Stomach (tissue), 8 donors: ENCODE measurements at regions not wholly inside any gene's neighbourhood (a gene's known extent, or its start where the extent isn't known, plus 50 kb on each side); places are given as distances from the start of the nearest gene placed in this dataset.

ENCODE experiments used
- DNase-seq, 2 donors: peaks; one replicate each; pipeline versions ENCODE4 v3.0.0 to v3.0.0-alpha.2; 2013 to 2019
- H3K27ac ChIP-seq, 5 donors: fragments of 200-600 bp in 4 of 5; sonication (generic) in 4 of 5; one replicate each; pipeline ENCODE4 v1.5.1; 2013 to 2019; ENCODE audit warnings: mild to moderate bottlenecking in 1 of 5, moderate library complexity in 1 of 5
- H3K27me3 ChIP-seq, 3 donors: fragments of 200-600 bp; sonication (generic); one replicate each; pipeline ENCODE4 v1.5.1; 2017 to 2019; ENCODE audit warnings: mixed run types in 1 of 3
- H3K36me3 ChIP-seq, 4 donors: fragments of 200-600 bp; sonication (generic); 1 replicate in 3 of 4; 2 replicates in 1 of 4; pipeline ENCODE4 v1.5.1; 2016 to 2019
- H3K4me1 ChIP-seq, 4 donors: fragments of 200-600 bp; sonication (generic); one replicate each; pipeline ENCODE4 v1.5.1; 2016 to 2019
- H3K4me3 ChIP-seq, 4 donors: fragments of 200-600 bp; sonication (generic) in 3 of 4; one replicate each; pipeline ENCODE4 v1.5.1; 2016 to 2019; ENCODE audit warnings: mild to moderate bottlenecking in 1 of 4
- H3K9me3 ChIP-seq, 4 donors: fragments of 200-600 bp; sonication (generic); one replicate each; pipeline ENCODE4 v1.5.1; 2016 to 2019
- EP300 ChIP-seq: sonication (generic); formaldehyde crosslinking; IDR thresholded peaks from one replicate; pipeline ENCODE4 v1.6.1; 2017; ENCODE audit warnings: antibody characterized with exemption
- POLR2A ChIP-seq, 4 donors: fragments of 450-650 bp; IDR thresholded peaks; one replicate each; pipeline ENCODE4 v1.6.1; 2016; ENCODE audit warnings: antibody characterized with exemption in 4 of 4, control low read depth in 2 of 4, mild to moderate bottlenecking in 1 of 4, moderate library complexity in 1 of 4
- POLR2AphosphoS5 ChIP-seq, 3 donors: sonication (generic); formaldehyde crosslinking; IDR thresholded peaks; one replicate each; pipeline ENCODE4 v1.6.1; 2016; ENCODE audit warnings: antibody characterized with exemption in 3 of 3
- WGBS, 5 donors: extraction: QIAGEN DNeasy Blood & Tissue Kit in 3 of 5; methylation state at CpG; one replicate each; pipeline versions ENCODE4 v1.1.5 to v1.1.7; 2013 to 2018; 5-methylcytosine and 5-hydroxymethylcytosine counted together
- intact Hi-C: fragments of 100-400 bp; cut with DNase I; formaldehyde crosslinking; loops from one replicate; pipeline ENCODE4 v1.15.1; 2023; ENCODE audit warnings: low total_unique reads
- TF ChIP-seq, protein P1 (sequence below), 7 experiments: fragments of 450-650 bp in 4 of 7; fragments of 200-600 bp in 3 of 7; sonication (generic) in 3 of 7; IDR thresholded peaks; one replicate each; pipeline ENCODE4 v1.5.1; 2016 to 2019; ENCODE audit warnings: antibody characterized with exemption in 7 of 7, control low read depth in 2 of 7, mild to moderate bottlenecking in 1 of 7
- donor health status: healthy with polysubstance abuse.
- donor health status: Bipolar disorder and iron deficiency.
- donor health status: healthy.

DNA sequence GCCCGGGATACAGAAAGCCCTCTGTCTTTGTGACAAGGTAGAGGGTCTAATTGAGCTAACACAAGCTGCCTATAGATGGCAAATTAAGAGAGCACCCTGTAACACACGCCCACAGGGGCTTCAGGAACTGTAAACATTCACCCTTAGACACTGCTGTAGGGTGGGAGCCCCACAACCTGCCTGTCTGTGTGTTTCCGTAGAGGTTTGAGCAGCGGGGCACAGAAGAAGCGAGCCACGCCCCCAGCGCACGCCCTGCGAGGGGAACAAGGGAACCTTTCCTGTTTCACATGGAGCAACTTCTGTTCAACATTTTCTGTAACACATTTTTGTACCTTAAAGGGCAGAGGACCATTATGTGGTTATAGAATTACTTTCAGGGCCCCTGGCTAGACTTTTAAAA, 231.7 kb upstream of the EXOC2 start:
- TF ChIP-seq EP300: no peak
- TF ChIP-seq POLR2AphosphoS5 (IDR thresholded peaks at IDR 0.05): no peak
- intact Hi-C loops: no loop called here
- 53 to 73% (median 65%) methylated on average over 9 of the region's 9 CpGs for WGBS, 5 donors

GRCh38 chr6:921400-921799, 228.5 kb upstream of the EXOC2 start:
- Histone ChIP-seq H3K4me3 (no peak overlapping the region), H3K27ac (no peak overlapping the region), H3K9me3 (peaks cover 18 to 48% (median 30%) of the 10 kb centered on the region in 4 donors), H3K27me3 (no peaks in the 10 kb centered on the region), H3K4me1 (no peaks in the 10 kb centered on the region), H3K36me3 (no peaks in the 10 kb centered on the region)
- intact Hi-C loops: no loop called here
- TF ChIP-seq POLR2A (IDR thresholded peaks at IDR 0.05) (no peak), POLR2AphosphoS5 (IDR thresholded peaks at IDR 0.05) (no peak), EP300 (no peak)
- TF ChIP-seq, protein P1, sequence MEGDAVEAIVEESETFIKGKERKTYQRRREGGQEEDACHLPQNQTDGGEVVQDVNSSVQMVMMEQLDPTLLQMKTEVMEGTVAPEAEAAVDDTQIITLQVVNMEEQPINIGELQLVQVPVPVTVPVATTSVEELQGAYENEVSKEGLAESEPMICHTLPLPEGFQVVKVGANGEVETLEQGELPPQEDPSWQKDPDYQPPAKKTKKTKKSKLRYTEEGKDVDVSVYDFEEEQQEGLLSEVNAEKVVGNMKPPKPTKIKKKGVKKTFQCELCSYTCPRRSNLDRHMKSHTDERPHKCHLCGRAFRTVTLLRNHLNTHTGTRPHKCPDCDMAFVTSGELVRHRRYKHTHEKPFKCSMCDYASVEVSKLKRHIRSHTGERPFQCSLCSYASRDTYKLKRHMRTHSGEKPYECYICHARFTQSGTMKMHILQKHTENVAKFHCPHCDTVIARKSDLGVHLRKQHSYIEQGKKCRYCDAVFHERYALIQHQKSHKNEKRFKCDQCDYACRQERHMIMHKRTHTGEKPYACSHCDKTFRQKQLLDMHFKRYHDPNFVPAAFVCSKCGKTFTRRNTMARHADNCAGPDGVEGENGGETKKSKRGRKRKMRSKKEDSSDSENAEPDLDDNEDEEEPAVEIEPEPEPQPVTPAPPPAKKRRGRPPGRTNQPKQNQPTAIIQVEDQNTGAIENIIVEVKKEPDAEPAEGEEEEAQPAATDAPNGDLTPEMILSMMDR (IDR thresholded peaks at IDR 0.05): no peak
- 82 to 94% (median 91%) methylated on average over 4 of the region's 4 CpGs for WGBS, 5 donors
- no peak for DNase-seq

More for the DNA sequence above, 231.7 kb upstream of the EXOC2 start:
- H3K27me3 ChIP-seq: peaks cover 0 to 6% (median 0%) of the 10 kb centered on the region in 3 donors
- H3K36me3 ChIP-seq: no peaks in the 10 kb centered on the region
- H3K9me3 ChIP-seq: peaks cover 18 to 32% (median 27%) of the 10 kb centered on the region in 4 donors
- H3K27ac ChIP-seq: no peak overlapping the region
- no peak overlapping the region for H3K4me3 ChIP-seq
- DNase-seq: no peak
- H3K4me1 ChIP-seq: no peaks in the 10 kb centered on the region

GRCh38 chr6:920512-920911, 227.6 kb upstream of the EXOC2 start:
- no peak for DNase-seq
- H3K27ac ChIP-seq: no peak overlapping the region
- TF ChIP-seq POLR2AphosphoS5 (IDR thresholded peaks at IDR 0.05) (no peak), POLR2A (IDR thresholded peaks at IDR 0.05) (no peak), EP300 (no peak)
- TF ChIP-seq, protein P1 (IDR thresholded peaks at IDR 0.05): no peak
- H3K4me1 ChIP-seq: no peaks in the 10 kb centered on the region
- H3K36me3 ChIP-seq: no peaks in the 10 kb centered on the region
- H3K9me3 ChIP-seq: peaks cover 18 to 48% (median 30%) of the 10 kb centered on the region in 4 donors
- no peaks in the 10 kb centered on the region for H3K27me3 ChIP-seq
- WGBS, 5 donors: 90 to 95% (median 94%) methylated on average over 9 of the region's 9 CpGs
- intact Hi-C loops: no loop called here
- no peak overlapping the region for H3K4me3 ChIP-seq

- TF ChIP-seq, protein P1 (IDR thresholded peaks at IDR 0.05): no peak
- TF ChIP-seq POLR2AphosphoS5 (IDR thresholded peaks at IDR 0.05): no peak
- no peak for TF ChIP-seq POLR2A (IDR thresholded peaks at IDR 0.05)
- TF ChIP-seq EP300: no peak
- intact Hi-C loops: no loop called here
- no peak for DNase-seq
- Histone ChIP-seq H3K27ac (no peak overlapping the region), H3K36me3 (no peaks in the 10 kb centered on the region), H3K4me1 (no peaks in the 10 kb centered on the region), H3K9me3 (peaks cover 18 to 48% (median 30%) of the 10 kb centered on the region in 4 donors), H3K4me3 (no peak overlapping the region), H3K27me3 (no peaks in the 10 kb centered on the region)
- 79 to 91% (median 86%) methylated on average over 1 of the region's 1 CpG for WGBS, 5 donors
Observed at GRCh38 chr6:919500-919899, 226.6 kb upstream of the EXOC2 start.

DNA sequence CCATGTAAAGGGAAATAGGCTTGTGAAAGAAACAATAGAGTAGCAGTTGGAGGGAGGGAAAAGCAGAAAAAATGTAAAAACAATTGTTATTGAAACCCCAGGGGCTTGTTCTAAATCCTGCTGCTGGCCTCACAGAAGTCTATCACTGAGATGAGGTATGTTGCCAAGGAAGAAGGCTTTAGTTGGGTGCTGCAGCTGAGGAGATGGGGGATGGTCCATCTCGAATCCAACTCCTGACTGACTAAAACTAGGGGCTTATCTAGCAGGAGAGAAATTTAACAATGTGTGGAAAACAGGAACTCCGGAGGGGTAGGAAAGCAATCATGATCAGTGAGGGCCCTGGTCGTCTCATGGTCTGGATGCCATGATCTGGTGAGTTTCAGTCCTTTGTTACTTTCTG, 225.0 kb upstream of the EXOC2 start:
- H3K36me3 ChIP-seq: no peaks in the 10 kb centered on the region
- H3K4me3 ChIP-seq: no peak overlapping the region
- no peak for DNase-seq
- H3K27ac ChIP-seq: no peak overlapping the region
- H3K4me1 ChIP-seq: peaks cover 3 to 8% (median 5%) of the 10 kb centered on the region in 4 donors
- peaks cover 18 to 48% (median 30%) of the 10 kb centered on the region in 4 donors for H3K9me3 ChIP-seq
- WGBS, 5 donors: 83 to 92% (median 88%) methylated on average over 3 of the region's 3 CpGs
- no peaks in the 10 kb centered on the region for H3K27me3 ChIP-seq
- intact Hi-C loops: no loop called here
- TF ChIP-seq, protein P1 (IDR thresholded peaks at IDR 0.05): no peak
- TF ChIP-seq POLR2AphosphoS5 (IDR thresholded peaks at IDR 0.05) (no peak), POLR2A (IDR thresholded peaks at IDR 0.05) (no peak), EP300 (no peak)
